ENCODE measurements at regions not wholly inside any gene's neighbourhood (a gene's known extent, or its start where the extent isn't known, plus 50 kb on each side); places are given as distances from the start of the nearest gene placed in this dataset.

- no peak for DNase-seq (ENCODE audit: low read depth in 4 of 4, low spot score in 3 of 4)
Observed at GRCh38 chr7:142606081-142606480, 143.2 kb upstream of the PRSS1 start.

- no peak for DNase-seq (ENCODE audit: low read depth in 4 of 4, low spot score in 3 of 4)
Observed at GRCh38 chr7:142604671-142605070, 144.6 kb upstream of the PRSS1 start.

GRCh38 chr7:142603870-142604448 is 145.3 kb upstream of the PRSS1 start:
- DNase-seq (ENCODE audit: low read depth in 4 of 4, low spot score in 3 of 4): no peak

- no peak for DNase-seq (ENCODE audit: low read depth in 4 of 4, low spot score in 3 of 4)
Observed at GRCh38 chr7:142602756-142603155, 146.5 kb upstream of the PRSS1 start.

- DNase-seq (ENCODE audit: low read depth in 4 of 4, low spot score in 3 of 4): no peak
Observed at GRCh38 chr7:142602183-142602582, 147.1 kb upstream of the PRSS1 start.

GRCh38 chr7:142598297-142598696 is 151.0 kb upstream of the PRSS1 start:
- DNase-seq (ENCODE audit: low read depth in 4 of 4, low spot score in 3 of 4): no peak

- no peak for DNase-seq (ENCODE audit: low read depth in 4 of 4, low spot score in 3 of 4)
Observed at GRCh38 chr7:142597547-142597946, 151.7 kb upstream of the PRSS1 start.

- no peak for DNase-seq (ENCODE audit: low read depth in 4 of 4, low spot score in 3 of 4)
Observed at GRCh38 chr7:142595816-142596516, 153.3 kb upstream of the PRSS1 start.

- no peak for DNase-seq (ENCODE audit: low read depth in 4 of 4, low spot score in 3 of 4)
Observed at GRCh38 chr7:142594078-142594477, 155.2 kb upstream of the PRSS1 start.

- DNase-seq (ENCODE audit: low read depth in 4 of 4, low spot score in 3 of 4): no peak
Observed at GRCh38 chr7:142593106-142593505, 156.2 kb upstream of the PRSS1 start.

- no peak for DNase-seq (ENCODE audit: low read depth in 4 of 4, low spot score in 3 of 4)
Observed at GRCh38 chr7:142592664-142593063, 156.6 kb upstream of the PRSS1 start.

- no peak for DNase-seq (ENCODE audit: low read depth in 4 of 4, low spot score in 3 of 4)
Observed at GRCh38 chr7:142592231-142592630, 157.0 kb upstream of the PRSS1 start.

GRCh38 chr7:142590830-142591457 is 158.3 kb upstream of the PRSS1 start:
- no peak for DNase-seq (ENCODE audit: low read depth in 4 of 4, low spot score in 3 of 4)

- no peak for DNase-seq (ENCODE audit: low read depth in 4 of 4, low spot score in 3 of 4)
Observed at GRCh38 chr7:142590077-142590476, 159.2 kb upstream of the PRSS1 start.

GRCh38 chr7:142587578-142588191 is 161.6 kb upstream of the PRSS1 start:
- DNase-seq (ENCODE audit: low read depth in 4 of 4, low spot score in 3 of 4): no peak

GRCh38 chr7:142586611-142587010 is 162.7 kb upstream of the PRSS1 start:
- DNase-seq (ENCODE audit: low read depth in 4 of 4, low spot score in 3 of 4): no peak

GRCh38 chr7:142585425-142585824 is 163.8 kb upstream of the PRSS1 start:
- DNase-seq (ENCODE audit: low read depth in 4 of 4, low spot score in 3 of 4): no peak

GRCh38 chr7:142584765-142585164 is 164.5 kb upstream of the PRSS1 start:
- no peak for DNase-seq (ENCODE audit: low read depth in 4 of 4, low spot score in 3 of 4)

- DNase-seq (ENCODE audit: low read depth in 4 of 4, low spot score in 3 of 4): no peak
Observed at GRCh38 chr7:142583446-142583845, 165.8 kb upstream of the PRSS1 start.

- no peak for DNase-seq (ENCODE audit: low read depth in 4 of 4, low spot score in 3 of 4)
Observed at GRCh38 chr7:142582351-142582750, 166.9 kb upstream of the PRSS1 start.

- no peak for DNase-seq (ENCODE audit: low read depth in 4 of 4, low spot score in 3 of 4)
Observed at GRCh38 chr7:142581341-142581740, 167.9 kb upstream of the PRSS1 start.

- DNase-seq (ENCODE audit: low read depth in 4 of 4, low spot score in 3 of 4): no peak
Observed at GRCh38 chr7:142579946-142580345, 169.3 kb upstream of the PRSS1 start.

All from left renal pelvis (tissue), 4 donors.